ENCODE measurements at regions not wholly inside any gene's neighbourhood (a gene's known extent, or its start where the extent isn't known, plus 50 kb on each side); places are given as distances from the start of the nearest gene placed in this dataset.
"Not testable (repeated sequence)": the region's sequence is repeated elsewhere in the genome, so short reads cannot be mapped to it uniquely, and the experiment has no call there.

DNA sequence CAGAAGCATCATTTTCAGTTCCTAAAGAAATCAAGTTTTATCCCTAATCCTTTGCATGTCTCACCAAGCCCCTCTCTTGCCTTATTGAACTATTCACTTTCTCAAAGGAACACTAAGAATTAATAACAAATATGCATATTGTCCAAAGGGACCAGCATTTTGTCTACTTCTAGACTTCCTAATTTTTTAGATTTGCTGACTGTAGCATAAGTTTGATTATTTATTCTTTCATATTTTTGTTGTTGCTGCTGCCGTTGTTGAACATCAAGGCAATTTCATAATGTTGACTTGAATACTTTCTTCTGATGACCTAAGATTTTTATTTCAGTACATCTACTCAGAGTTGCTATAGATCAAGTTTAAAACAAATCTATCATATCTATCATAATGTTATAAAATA, 111.2 kb upstream of the HAPLN1 start:
- ATAC-seq (ENCODE audit: low FRiP score) (no peak), DNase-seq (no peak)
- Histone ChIP-seq H3K4me3 (ENCODE audit: low read length in 2 of 2) (no peak overlapping the region), H3K4me1 (ENCODE audit: control insufficient read depth in 1 of 2, insufficient read depth in 2 of 2, low read length in 2 of 2) (peaks cover 0 to 1% of the 10 kb centered on the region in 2 donors), H3K27ac (ENCODE audit: low read depth in 1 of 2, low read length in 2 of 2) (no peak overlapping the region), H3K27me3 (ENCODE audit: control insufficient read depth in 1 of 2, insufficient read depth in 2 of 2, low read length in 1 of 2) (no peaks in the 10 kb centered on the region), H3K36me3 (ENCODE audit: control insufficient read depth in 1 of 2, insufficient read depth in 2 of 2, low read length in 1 of 2) (no peaks in the 10 kb centered on the region), H3K9me3 (ENCODE audit: control insufficient read depth, low read length) (no peaks in the 10 kb centered on the region)
- intact Hi-C loops (cut with DNase I) = no loop called here
- WGBS, 2 donors = 72 to 80% methylated on average over 1 of the region's 1 CpG

GRCh38 chr5:83827111-83827557, 106.5 kb upstream of the HAPLN1 start:
- 34 to 35% methylated on average over 1 of the region's 1 CpG for WGBS, 2 donors

DNA sequence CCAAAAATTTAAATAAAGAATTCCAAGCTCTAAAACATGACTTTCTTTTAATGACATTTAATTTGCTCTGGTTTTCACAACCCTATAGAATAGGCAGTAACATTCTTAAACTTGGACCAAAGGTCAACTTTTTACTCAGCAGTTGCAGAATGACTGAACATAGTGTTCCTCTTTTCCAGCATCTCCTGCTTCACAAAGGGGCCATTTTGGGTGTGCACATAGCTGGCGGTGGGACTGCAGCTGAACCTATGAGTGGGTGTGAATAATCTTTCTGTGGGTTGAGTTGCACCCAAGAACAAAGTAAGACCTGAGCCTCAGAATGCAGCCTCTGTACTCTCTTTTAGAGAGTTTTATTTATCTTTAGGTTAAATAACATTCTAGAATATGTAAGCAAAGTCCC, 96.9 kb upstream of the HAPLN1 start:
- Histone ChIP-seq H3K27ac (ENCODE audit: low read depth in 1 of 2, low read length in 2 of 2) (no peak overlapping the region), H3K27me3 (ENCODE audit: control insufficient read depth in 1 of 2, insufficient read depth in 2 of 2, low read length in 1 of 2) (no peaks in the 10 kb centered on the region), H3K9me3 (ENCODE audit: control insufficient read depth, low read length) (no peaks in the 10 kb centered on the region), H3K4me3 (ENCODE audit: low read length in 2 of 2) (no peak overlapping the region), H3K36me3 (ENCODE audit: control insufficient read depth in 1 of 2, insufficient read depth in 2 of 2, low read length in 1 of 2) (no peaks in the 10 kb centered on the region), H3K4me1 (ENCODE audit: control insufficient read depth in 1 of 2, insufficient read depth in 2 of 2, low read length in 2 of 2) (no peaks in the 10 kb centered on the region)
- intact Hi-C loops (cut with DNase I) = no loop called here
- 73 to 87% methylated on average over 1 of the region's 1 CpG for WGBS, 2 donors
- ATAC-seq (ENCODE audit: low FRiP score) (no peak), DNase-seq (no peak)

More at GRCh38 chr5:83827111-83827557, 106.5 kb upstream of the HAPLN1 start:
- Histone ChIP-seq H3K27ac (ENCODE audit: low read depth in 1 of 2, low read length in 2 of 2) (no peak overlapping the region), H3K4me1 (ENCODE audit: control insufficient read depth in 1 of 2, insufficient read depth in 2 of 2, low read length in 2 of 2) (peaks cover 0 to 1% of the 10 kb centered on the region in 2 donors), H3K9me3 (ENCODE audit: control insufficient read depth, low read length) (no peaks in the 10 kb centered on the region), H3K36me3 (ENCODE audit: control insufficient read depth in 1 of 2, insufficient read depth in 2 of 2, low read length in 1 of 2) (no peaks in the 10 kb centered on the region), H3K27me3 (ENCODE audit: control insufficient read depth in 1 of 2, insufficient read depth in 2 of 2, low read length in 1 of 2) (no peaks in the 10 kb centered on the region), H3K4me3 (ENCODE audit: low read length in 2 of 2) (no peak overlapping the region)
- DNase-seq = no peak
- peak; percentile 77 for ATAC-seq (ENCODE audit: low FRiP score)
- intact Hi-C loops (cut with DNase I) = no loop called here

DNA sequence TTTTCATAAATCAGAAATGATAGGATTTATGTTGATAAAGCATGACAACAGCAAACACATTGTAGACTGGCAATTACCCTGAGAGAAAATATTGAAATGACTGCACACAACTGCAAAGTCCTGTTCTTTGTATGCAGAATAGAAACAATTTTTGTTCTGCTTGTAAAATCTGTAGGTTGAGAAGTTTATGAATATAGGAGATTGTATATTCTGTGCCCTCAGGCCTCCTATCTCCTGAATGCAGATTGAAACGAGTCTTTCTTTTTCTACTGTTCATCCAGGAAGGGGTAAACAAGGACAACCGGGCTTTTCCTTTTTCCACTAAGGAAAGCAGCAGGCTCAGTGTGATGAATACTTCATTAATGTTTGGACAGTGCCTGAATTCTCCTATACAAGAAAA, 95.0 kb upstream of the HAPLN1 start:
- H3K27ac ChIP-seq (ENCODE audit: low read depth in 1 of 2, low read length in 2 of 2) = no peak overlapping the region
- intact Hi-C loops (cut with DNase I) = no loop called here
- 53 to 57% methylated on average over 2 of the region's 2 CpGs for WGBS, 2 donors
- DNase-seq (no peak), ATAC-seq (ENCODE audit: low FRiP score) (no peak)
- no peaks in the 10 kb centered on the region for H3K27me3 ChIP-seq (ENCODE audit: control insufficient read depth in 1 of 2, insufficient read depth in 2 of 2, low read length in 1 of 2)
- no peaks in the 10 kb centered on the region for H3K4me1 ChIP-seq (ENCODE audit: control insufficient read depth in 1 of 2, insufficient read depth in 2 of 2, low read length in 2 of 2)
- H3K4me3 ChIP-seq (ENCODE audit: low read length in 2 of 2) = no peak overlapping the region
- H3K9me3 ChIP-seq (ENCODE audit: control insufficient read depth, low read length) = no peaks in the 10 kb centered on the region
- no peaks in the 10 kb centered on the region for H3K36me3 ChIP-seq (ENCODE audit: control insufficient read depth in 1 of 2, insufficient read depth in 2 of 2, low read length in 1 of 2)

DNA sequence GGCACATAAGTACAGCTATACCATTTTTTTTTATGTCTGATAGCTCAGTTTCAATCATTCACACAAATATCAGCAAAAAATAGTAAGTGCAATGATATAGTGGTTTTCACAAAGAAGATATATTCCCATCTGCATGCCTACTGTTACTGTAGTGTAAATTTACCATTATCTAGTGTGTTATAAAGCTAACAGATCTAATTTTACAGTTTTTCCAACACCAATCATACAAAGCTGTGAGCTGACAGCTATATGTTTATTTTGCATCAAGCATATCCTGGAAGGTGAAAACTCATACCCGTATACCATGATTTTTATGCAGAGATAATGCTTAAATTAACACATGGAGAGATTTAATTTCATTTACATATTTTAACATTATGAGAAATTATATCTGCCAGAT, 89.9 kb upstream of the HAPLN1 start:
- Histone ChIP-seq H3K9me3 (ENCODE audit: control insufficient read depth, low read length) (no peaks in the 10 kb centered on the region), H3K27me3 (ENCODE audit: control insufficient read depth in 1 of 2, insufficient read depth in 2 of 2, low read length in 1 of 2) (no peaks in the 10 kb centered on the region), H3K4me3 (ENCODE audit: low read length in 2 of 2) (no peak overlapping the region), H3K4me1 (ENCODE audit: control insufficient read depth in 1 of 2, insufficient read depth in 2 of 2, low read length in 2 of 2) (no peaks in the 10 kb centered on the region), H3K36me3 (ENCODE audit: control insufficient read depth in 1 of 2, insufficient read depth in 2 of 2, low read length in 1 of 2) (no peaks in the 10 kb centered on the region), H3K27ac (ENCODE audit: low read depth in 1 of 2, low read length in 2 of 2) (no peak overlapping the region)
- no peak for DNase-seq
- no peak for ATAC-seq (ENCODE audit: low FRiP score)
- WGBS, 2 donors = 51 to 66% methylated on average over 1 of the region's 1 CpG
- intact Hi-C loops (cut with DNase I) = no loop called here

GRCh38 chr5:83802686-83803085, 82.0 kb upstream of the HAPLN1 start:
- WGBS, 2 donors = 84 to 89% methylated on average over 2 of the region's 2 CpGs
- DNase-seq (no peak), ATAC-seq (ENCODE audit: low FRiP score) (no peak)
- intact Hi-C loops (cut with DNase I) = no loop called here
- no peaks in the 10 kb centered on the region for H3K36me3 ChIP-seq (ENCODE audit: control insufficient read depth in 1 of 2, insufficient read depth in 2 of 2, low read length in 1 of 2)
- no peak overlapping the region for H3K4me3 ChIP-seq (ENCODE audit: low read length in 2 of 2)
- H3K9me3 ChIP-seq (ENCODE audit: control insufficient read depth, low read length) = no peaks in the 10 kb centered on the region
- H3K27ac ChIP-seq (ENCODE audit: low read depth in 1 of 2, low read length in 2 of 2) = no peak overlapping the region
- H3K4me1 ChIP-seq (ENCODE audit: control insufficient read depth in 1 of 2, insufficient read depth in 2 of 2, low read length in 2 of 2) = no peaks in the 10 kb centered on the region
- no peaks in the 10 kb centered on the region for H3K27me3 ChIP-seq (ENCODE audit: control insufficient read depth in 1 of 2, insufficient read depth in 2 of 2, low read length in 1 of 2)

- H3K4me3 ChIP-seq (ENCODE audit: low read length in 2 of 2) = no peak overlapping the region
- WGBS, 2 donors = 96 to 97% methylated on average over 2 of the region's 2 CpGs
- H3K9me3 ChIP-seq (ENCODE audit: control insufficient read depth, low read length) = no peaks in the 10 kb centered on the region
- H3K4me1 ChIP-seq (ENCODE audit: control insufficient read depth in 1 of 2, insufficient read depth in 2 of 2, low read length in 2 of 2) = no peaks in the 10 kb centered on the region
- H3K27me3 ChIP-seq (ENCODE audit: control insufficient read depth in 1 of 2, insufficient read depth in 2 of 2, low read length in 1 of 2) = no peaks in the 10 kb centered on the region
- intact Hi-C loops (cut with DNase I) = no loop called here
- DNase-seq = no peak
- ATAC-seq (ENCODE audit: low FRiP score) = no peak
- no peak overlapping the region for H3K27ac ChIP-seq (ENCODE audit: low read depth in 1 of 2, low read length in 2 of 2)
- no peaks in the 10 kb centered on the region for H3K36me3 ChIP-seq (ENCODE audit: control insufficient read depth in 1 of 2, insufficient read depth in 2 of 2, low read length in 1 of 2)
Measured at GRCh38 chr5:83800201-83800600, 79.5 kb upstream of the HAPLN1 start.

DNA sequence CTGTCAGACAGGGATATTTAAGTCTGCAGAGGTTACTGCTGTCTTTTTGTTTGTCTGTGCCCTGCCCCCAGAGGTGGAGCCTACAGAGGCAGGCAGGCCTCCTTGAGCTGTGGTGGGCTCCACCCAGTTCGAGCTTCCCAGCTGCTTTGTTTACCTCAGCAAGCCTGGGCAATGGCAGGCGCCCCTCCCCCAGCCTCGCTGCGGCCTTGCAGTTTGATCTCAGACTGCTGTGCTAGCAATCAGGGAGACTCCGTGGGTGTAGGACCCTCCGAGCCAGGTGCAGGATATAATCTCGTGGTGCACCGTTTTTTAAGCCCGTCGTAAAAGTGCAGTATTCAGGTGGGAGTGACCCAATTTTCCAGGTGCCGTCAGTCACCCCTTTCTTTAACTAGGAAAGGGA, 78.4 kb upstream of the HAPLN1 start:
- H3K36me3 ChIP-seq (ENCODE audit: control insufficient read depth in 1 of 2, insufficient read depth in 2 of 2, low read length in 1 of 2); intact Hi-C loops (cut with DNase I); ATAC-seq (ENCODE audit: low FRiP score); H3K27me3 ChIP-seq (ENCODE audit: control insufficient read depth in 1 of 2, insufficient read depth in 2 of 2, low read length in 1 of 2); H3K27ac ChIP-seq (ENCODE audit: low read depth in 1 of 2, low read length in 2 of 2); H3K4me1 ChIP-seq (ENCODE audit: control insufficient read depth in 1 of 2, insufficient read depth in 2 of 2, low read length in 2 of 2); H3K4me3 ChIP-seq (ENCODE audit: low read length in 2 of 2); H3K9me3 ChIP-seq (ENCODE audit: control insufficient read depth, low read length): not testable (repeated sequence)
- DNase-seq = peak in 1 of 2 donors; percentile 21
- WGBS, 2 donors = 73 to 77% methylated on average over 10 to 11 of the region's 11 CpGs

DNA sequence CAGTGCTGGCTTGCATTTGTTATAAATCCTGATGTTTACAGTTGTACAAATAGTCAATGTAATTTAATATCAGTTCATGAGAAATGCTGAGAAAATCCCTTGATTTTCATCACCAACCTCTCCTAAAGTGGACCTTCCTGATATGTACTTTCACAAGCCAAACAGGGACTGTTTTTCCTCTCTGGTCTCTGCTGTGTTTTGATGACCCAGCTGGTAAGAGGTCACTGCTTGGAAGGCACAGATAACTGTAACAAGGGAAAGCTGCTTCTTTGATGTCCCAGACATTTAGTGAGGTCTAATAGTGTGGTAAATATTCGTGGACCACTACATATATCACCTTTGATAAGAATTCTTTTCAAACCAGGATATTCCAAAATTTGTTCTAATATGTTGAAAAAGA, 68.7 kb upstream of the HAPLN1 start:
- no peaks in the 10 kb centered on the region for H3K36me3 ChIP-seq (ENCODE audit: control insufficient read depth in 1 of 2, insufficient read depth in 2 of 2, low read length in 1 of 2)
- no peak for ATAC-seq (ENCODE audit: low FRiP score)
- 25 to 31% methylated on average over 1 of the region's 1 CpG for WGBS, 2 donors
- no peaks in the 10 kb centered on the region for H3K27me3 ChIP-seq (ENCODE audit: control insufficient read depth in 1 of 2, insufficient read depth in 2 of 2, low read length in 1 of 2)
- intact Hi-C loops (cut with DNase I) = no loop called here
- H3K4me1 ChIP-seq (ENCODE audit: control insufficient read depth in 1 of 2, insufficient read depth in 2 of 2, low read length in 2 of 2) = no peaks in the 10 kb centered on the region
- no peak overlapping the region for H3K27ac ChIP-seq (ENCODE audit: low read depth in 1 of 2, low read length in 2 of 2)
- no peak for DNase-seq
- no peaks in the 10 kb centered on the region for H3K9me3 ChIP-seq (ENCODE audit: control insufficient read depth, low read length)
- H3K4me3 ChIP-seq (ENCODE audit: low read length in 2 of 2) = no peak overlapping the region

All from aorta (tissue), 5 donors.